ENCODE measurements at regions not wholly inside any gene's neighbourhood (a gene's known extent, or its start where the extent isn't known, plus 50 kb on each side); places are given as distances from the start of the nearest gene placed in this dataset.

GRCh38 chr12:34386621-34387255, 364.4 kb downstream of the ALG10 start:
- intact Hi-C loops (cut with DNase I): no loop called here
- TF ChIP-seq CTCF (IDR thresholded peaks at IDR 0.05): no peak
- no peak for DNase-seq
- Histone ChIP-seq H3K36me3 (no peaks in the 10 kb centered on the region), H3K4me1 (no peaks in the 10 kb centered on the region), H3K4me3 (no peak overlapping the region), H3K27me3 (no peaks in the 10 kb centered on the region), H3K9me3 (no peaks in the 10 kb centered on the region), H3K27ac (no peak overlapping the region), H3K9ac (ENCODE audit: low read depth in 2 of 2, low read length in 2 of 2) (no peak overlapping the region)

- no peaks in the 10 kb centered on the region for H3K4me1 ChIP-seq
- intact Hi-C loops (cut with DNase I): no loop called here
- H3K36me3 ChIP-seq: no peaks in the 10 kb centered on the region
- H3K9me3 ChIP-seq: no peaks in the 10 kb centered on the region
- no peak overlapping the region for H3K27ac ChIP-seq
- H3K9ac ChIP-seq (ENCODE audit: low read depth in 2 of 2, low read length in 2 of 2): no peak overlapping the region
- no peak overlapping the region for H3K4me3 ChIP-seq
- TF ChIP-seq CTCF (IDR thresholded peaks at IDR 0.05): no peak
- no peaks in the 10 kb centered on the region for H3K27me3 ChIP-seq
- DNase-seq: no peak
These were observed 365.7 kb downstream of the ALG10 start for GRCh38 chr12:34387711-34388635.

DNA sequence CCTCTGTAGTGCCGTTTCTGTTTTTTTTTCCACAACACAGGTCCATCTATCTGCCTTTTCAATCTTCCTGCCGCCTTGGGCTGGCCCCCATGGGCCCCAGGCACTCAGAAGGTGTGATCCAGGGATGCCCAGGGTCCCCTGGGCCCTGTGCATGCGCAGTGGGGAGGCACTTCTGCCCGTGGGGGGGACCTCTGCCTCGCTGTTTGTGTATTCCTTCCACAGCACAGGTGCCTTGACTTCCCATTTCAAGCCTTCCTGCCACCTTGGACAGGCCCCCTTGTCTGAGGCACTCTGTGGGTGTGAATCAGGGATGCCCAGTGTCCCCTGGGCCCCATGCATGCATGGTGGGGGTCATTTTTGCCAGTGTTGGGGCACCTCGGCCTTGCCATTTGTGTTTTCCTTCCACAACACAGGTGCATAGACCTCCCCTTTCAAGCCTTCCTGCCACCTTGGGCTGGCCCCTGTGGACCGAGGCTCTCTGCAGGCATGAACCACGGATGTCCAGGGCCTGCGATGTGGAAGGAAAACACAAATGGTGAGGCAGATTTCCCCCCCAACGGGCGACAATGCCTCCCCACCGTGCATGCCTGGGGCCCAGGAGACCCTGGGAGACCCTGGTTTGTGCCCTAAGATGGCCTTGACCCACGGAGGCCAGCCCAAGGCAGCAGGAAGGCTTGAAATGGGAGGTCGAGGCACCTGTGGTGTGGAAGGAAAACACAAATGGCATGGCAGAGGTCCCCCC, 366.5 kb downstream of the ALG10 start:
- Histone ChIP-seq H3K27ac (no peak overlapping the region), H3K36me3 (no peaks in the 10 kb centered on the region), H3K9ac (ENCODE audit: low read depth in 2 of 2, low read length in 2 of 2) (no peak overlapping the region), H3K9me3 (no peaks in the 10 kb centered on the region), H3K4me3 (no peak overlapping the region), H3K4me1 (no peaks in the 10 kb centered on the region), H3K27me3 (no peaks in the 10 kb centered on the region)
- DNase-seq: no peak
- intact Hi-C loops (cut with DNase I): no loop called here
- no peak for TF ChIP-seq CTCF (IDR thresholded peaks at IDR 0.05)

GRCh38 chr12:34389378-34390170, 367.3 kb downstream of the ALG10 start:
- intact Hi-C loops (cut with DNase I): no loop called here
- Histone ChIP-seq H3K4me3 (no peak overlapping the region), H3K36me3 (no peaks in the 10 kb centered on the region), H3K9ac (ENCODE audit: low read depth in 2 of 2, low read length in 2 of 2) (no peak overlapping the region), H3K27ac (no peak overlapping the region), H3K4me1 (no peaks in the 10 kb centered on the region), H3K9me3 (no peaks in the 10 kb centered on the region), H3K27me3 (no peaks in the 10 kb centered on the region)
- no peak for DNase-seq
- no peak for TF ChIP-seq CTCF (IDR thresholded peaks at IDR 0.05)
